ENCODE measurements at regions not wholly inside any gene's neighbourhood (a gene's known extent, or its start where the extent isn't known, plus 50 kb on each side); places are given as distances from the start of the nearest gene placed in this dataset.
"Not testable (repeated sequence)": the region's sequence is repeated elsewhere in the genome, so short reads cannot be mapped to it uniquely, and the experiment has no call there.

DNA sequence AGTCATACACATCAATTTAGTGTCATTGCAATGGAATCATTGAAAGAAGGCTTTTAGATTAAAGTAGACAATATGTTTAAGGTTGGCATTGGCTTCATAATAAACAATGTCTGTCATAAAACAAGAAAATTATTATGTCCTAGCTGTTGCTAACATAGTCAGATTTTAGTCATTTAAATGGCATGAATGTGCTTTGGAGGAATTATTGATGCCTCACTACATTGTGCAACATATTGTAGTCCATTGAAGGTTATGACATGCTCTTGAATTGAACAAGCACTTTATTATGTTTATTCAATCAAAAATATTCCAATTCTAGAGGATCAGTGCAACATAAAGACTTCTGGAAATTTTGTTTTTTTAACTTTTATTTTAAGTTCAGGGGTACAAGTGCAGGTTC, 489.8 kb upstream of the AMOT start:
- DNase-seq (ENCODE audit: low read depth), result no peak

DNA sequence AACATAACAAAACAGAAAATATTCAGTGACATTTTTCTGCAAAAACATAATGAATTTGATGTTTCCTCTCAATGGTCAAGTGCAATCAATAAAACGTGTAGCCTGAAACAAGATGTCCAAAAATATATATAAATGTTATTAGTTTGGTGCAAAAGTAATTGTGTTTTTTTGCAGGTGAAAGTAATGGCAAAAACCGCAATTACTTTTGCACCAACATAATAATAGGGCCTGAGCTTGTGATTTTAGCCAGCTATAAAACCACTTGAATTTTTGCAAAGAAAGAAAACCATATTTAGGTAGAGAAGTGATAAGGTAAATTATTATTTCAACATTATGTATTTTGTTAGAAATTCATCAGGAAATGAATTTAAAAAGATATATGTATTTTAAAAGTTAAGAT, 475.3 kb upstream of the AMOT start:
- DNase-seq (ENCODE audit: low read depth), result no peak

DNA sequence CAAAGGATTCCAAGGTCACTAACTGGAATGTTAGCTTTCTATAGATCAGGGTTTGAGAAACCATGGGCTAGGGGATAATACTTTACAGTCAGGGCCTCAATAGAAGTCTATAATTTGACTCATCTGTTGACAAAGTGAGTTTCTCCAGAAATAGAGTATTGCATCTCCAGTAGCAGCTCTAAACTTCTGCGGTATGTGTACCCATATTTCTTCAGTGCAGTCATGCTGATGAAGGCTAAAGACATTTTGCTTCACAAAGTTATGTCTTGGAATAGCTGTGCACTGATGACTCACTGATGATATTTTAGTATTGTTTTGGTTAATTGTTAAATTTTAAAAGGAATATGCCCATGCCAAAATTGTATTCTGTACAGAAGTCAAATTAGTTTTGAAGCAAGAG, 464.9 kb upstream of the AMOT start:
- peak; percentile 62 for DNase-seq (ENCODE audit: low read depth)

DNA sequence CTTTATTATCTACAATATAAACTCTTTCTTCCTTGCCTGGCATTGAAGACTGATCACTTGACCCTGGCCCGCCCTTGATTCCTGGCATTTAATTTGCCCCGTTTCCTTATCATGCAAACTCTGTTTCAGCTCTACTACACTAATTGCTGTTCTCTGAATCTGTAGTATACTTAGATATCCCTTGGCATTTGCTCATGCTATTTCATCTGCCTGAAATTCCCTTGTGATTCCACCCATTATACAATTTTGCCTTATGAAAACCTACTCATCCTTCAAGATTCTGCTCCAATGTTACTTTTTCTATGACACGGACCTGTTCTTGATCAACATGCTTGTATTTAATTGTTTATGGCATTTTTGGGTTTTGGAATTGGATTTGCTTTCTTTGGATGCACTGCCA, 459.9 kb upstream of the AMOT start:
- no peak for DNase-seq (ENCODE audit: low read depth)

DNA sequence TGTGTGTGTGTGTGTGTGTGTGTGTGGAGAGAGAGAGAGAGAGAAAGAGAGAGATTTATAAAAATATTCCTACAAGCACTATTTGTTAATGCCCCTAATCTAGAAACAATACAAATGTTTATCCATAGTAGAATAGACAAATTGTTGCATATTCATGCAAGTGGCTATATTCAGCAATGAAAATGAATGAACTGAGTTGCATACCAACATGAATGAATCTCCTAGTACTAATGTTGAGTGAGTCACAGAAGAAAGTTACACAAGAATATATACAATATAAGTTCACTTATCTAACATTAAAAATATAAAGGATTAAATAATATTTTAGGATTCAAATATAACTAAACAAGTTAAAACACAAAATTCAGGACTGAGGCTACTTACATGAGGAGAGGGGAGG, 456.8 kb upstream of the AMOT start:
- DNase-seq (ENCODE audit: low read depth), result no peak

DNA sequence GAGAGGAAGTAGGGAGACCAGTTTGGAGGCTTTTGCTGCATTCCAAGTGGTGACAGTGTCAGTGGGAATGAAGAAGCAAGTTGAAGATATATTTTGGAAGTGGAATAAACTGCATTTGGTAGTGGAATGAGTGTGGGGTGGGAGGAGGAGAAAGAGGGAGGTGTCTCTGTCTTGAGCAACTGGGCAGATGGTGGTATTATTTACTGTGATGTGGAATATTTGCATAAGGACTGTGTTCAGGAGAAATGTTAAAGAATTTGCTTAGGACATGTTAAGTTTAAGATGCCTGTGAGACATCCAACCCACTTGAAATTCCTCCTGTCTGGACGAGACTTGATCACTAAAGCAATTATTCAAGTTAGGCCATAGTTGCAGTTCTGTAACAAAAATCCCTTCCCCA, 448.9 kb upstream of the AMOT start:
- DNase-seq (ENCODE audit: low read depth), result no peak

DNA sequence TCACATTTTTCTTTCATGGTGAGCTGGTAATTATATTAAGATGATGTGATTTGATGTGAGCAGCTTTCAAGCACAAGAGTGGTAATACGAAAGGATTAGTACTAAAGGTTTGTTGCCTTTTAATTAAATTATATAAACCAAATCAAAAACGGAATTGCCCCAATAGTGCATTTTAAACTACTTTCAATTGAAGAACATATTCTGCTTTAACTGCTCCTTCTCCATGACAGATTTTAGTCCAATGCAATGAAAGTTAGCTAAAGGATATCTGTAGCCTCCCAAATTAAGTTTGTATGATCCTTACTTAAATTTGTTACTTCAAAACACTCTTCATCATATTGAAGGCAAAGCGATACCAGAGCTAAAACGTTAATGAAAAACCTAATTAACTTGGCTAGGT, 447.1 kb upstream of the AMOT start:
- DNase-seq (ENCODE audit: low read depth), result no peak

DNA sequence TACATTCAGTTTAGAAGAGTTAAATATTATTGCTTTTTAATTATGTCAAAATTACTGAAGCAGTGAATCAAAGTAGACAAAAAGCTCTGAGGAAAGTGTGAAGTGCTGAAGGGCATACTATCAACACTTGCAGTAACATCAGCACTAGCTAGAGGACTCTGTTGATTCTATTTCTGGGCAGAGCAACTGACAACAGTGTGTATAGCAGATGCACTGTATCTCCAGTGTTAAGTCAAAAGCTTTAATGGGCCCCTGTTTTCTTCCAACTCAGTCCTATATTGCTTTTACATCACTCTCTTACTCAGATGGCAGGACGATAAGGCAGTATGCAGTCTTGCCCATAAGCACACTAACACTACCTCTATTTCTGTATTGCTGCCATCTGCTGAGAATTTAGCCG, 435.2 kb upstream of the AMOT start:
- DNase-seq (ENCODE audit: low read depth), result no peak

DNA sequence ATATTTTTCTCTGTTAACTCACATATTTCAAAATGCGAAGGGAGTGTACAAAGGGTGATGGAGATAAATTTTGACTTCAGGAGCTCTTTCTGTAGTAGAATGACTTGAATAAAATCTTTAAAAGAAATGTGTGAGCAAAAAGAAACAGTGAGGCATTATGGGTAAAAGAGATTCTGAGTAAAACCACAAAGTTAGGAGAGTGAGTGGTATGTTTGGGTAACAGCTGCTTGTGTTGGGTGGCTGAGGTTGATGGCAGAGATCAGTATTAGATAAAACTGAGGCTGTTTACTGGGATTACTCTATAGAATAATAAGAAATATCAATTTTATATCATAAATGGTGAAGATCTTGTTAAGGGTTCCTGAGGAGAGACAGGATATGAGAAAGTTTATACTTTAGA, 434.2 kb upstream of the AMOT start:
- no peak for DNase-seq (ENCODE audit: low read depth)

DNA sequence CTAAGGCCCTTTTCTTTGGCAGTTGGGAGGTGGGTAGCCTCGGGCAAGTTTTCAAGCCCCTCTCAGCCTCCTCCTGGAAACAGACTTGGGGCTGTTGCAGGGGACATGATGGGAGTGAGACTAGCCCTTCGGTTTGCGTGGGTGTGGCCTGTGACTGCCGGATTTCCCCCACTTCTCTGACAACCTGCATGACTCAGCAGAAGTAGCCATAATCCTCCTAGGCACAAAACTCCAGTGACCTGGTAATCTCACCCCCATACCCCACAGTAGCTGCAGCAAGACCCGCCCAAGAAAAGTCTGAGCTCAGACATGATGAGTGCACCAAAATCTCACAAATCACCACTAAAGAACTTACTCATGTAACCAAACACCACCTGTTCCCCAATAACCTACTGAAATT, 433.7 kb upstream of the AMOT start:
- no peak for DNase-seq (ENCODE audit: low read depth)

DNA sequence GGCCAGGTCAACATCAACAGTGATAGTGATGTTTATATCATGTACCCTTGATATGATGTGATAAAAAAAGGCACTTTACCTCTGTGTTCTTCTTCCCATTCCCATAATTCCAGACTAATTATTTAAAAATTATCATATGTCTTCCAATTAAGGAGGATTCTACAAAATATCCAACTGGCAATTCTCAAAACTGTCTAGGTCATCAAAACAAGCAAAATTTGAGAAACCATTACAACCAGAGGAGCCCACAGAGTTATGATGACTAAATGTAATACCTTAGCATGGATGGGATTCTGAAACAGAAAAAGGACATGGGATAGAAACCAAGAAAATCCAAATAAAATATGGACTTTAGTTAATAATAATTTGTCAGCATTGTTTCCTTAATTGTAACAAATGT, 428.6 kb upstream of the AMOT start:
- DNase-seq (ENCODE audit: low read depth), result no peak

DNA sequence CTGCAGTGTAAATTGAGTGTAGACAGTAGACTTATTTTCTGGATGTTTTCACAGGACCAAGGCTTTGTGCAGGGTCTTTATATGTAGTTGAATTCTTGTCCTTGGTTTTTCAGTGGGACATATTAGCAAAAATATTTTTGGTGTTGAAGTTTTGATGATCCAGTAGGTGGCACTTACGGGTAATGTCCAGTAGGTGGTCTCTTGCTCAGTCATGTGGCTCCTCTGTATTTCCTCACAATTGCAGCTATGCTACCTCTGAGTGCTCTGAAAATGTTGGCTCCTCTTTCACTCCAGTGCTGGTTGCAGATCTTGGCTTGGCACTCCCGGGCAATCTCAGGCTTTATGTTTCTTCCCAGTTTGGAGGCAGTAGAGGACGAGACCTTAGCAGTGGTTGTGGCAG, 419.8 kb upstream of the AMOT start:
- DNase-seq (ENCODE audit: low read depth), result no peak

DNA sequence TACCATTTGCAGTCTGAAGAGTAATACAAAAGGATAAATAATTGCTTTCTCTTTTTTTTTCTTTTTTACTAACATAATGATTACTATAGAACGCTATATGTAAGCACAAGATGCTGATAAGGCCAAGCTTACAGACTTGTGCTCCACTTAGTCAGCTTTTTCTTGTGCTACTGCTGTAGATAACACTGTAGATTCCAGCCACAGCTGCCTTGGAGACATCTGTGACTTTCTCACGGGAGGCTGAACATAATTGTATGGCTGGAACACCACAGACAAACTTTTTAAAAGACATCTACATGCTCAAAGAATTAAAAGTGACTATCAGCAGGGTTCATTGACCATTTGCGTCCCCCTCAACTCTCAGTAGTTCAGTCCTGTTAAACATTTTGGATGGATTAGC, 381.7 kb upstream of the AMOT start:
- no peak for DNase-seq (ENCODE audit: low read depth)

DNA sequence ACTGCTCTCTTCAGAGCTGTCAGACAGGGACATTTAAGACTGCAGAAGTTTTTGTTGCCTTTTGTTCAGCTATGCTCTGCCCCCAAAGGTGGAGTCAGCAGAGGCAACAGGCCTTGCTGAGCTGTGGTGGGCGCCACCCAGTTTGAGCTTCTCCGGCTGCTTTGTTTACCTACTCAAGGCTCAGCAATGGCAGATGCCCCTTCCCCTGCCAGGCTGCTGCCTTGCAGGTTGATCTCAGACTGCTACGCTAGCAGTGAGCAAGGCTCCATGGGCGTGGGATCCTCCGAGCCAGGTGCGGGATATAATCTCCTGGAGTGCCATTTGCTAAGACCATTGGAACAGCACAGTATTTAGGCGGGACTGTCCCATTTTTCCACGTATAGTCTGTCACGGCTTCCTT, 371.4 kb upstream of the AMOT start:
- no peak for DNase-seq (ENCODE audit: low read depth)

DNA sequence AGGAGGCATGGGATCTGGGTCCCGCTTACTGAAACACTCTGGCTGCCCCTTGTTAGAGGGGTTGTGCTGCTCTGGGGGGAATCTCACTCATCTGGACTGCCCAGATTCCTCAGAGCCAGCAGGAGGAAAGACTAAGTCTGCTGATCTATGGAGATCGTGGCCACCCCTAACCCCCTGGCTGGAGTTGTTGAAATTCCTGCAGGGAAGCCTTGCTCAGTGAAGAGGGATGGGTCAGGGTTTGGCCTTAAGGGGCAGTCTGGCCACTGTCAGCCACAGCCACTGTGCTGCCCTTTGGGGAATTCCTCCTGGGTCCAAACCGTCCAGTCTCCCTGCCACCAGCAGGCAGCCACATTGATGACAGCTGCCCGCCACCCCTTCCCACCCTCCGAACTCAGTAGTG, 362.0 kb upstream of the AMOT start:
- no peak for DNase-seq (ENCODE audit: low read depth)

DNA sequence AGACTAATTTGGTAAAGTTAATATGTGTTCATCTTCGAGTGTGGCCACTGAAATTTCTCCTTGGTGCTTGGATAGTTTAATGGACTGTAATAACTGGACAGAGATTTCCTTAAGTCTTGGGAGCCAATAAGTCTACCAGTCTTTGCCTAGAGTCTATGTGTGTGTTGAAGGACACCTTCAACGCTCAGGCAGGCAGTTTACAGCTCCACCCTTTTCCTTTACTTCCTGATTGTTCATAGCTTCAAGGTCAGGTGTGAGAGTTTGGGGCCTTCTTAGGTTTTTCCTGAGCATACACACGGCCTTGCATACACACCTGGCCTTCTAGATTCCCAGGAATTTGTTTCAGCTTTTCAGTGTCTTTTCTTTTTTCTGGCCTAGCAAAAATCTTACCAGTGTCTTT, 355.3 kb upstream of the AMOT start:
- no peak for DNase-seq (ENCODE audit: low read depth)

DNA sequence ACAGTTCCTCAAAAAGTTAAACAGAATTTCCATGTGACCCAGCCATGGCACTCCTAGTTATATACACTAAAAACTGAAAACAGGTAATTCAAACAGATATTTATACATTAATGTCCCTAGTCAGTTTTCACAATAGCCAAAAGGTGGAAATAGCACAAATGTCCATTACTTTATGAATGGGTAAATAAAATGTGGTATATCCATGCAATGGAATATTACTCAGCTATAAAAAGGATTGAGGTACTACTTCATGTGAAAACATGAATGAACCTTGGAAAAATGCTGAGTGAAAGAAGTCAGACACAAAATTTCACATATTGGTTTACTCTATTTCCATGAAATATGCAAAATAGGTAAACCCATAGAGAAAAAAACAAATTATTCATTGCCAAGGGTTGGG, 351.8 kb upstream of the AMOT start:
- no peak for DNase-seq (ENCODE audit: low read depth)

DNA sequence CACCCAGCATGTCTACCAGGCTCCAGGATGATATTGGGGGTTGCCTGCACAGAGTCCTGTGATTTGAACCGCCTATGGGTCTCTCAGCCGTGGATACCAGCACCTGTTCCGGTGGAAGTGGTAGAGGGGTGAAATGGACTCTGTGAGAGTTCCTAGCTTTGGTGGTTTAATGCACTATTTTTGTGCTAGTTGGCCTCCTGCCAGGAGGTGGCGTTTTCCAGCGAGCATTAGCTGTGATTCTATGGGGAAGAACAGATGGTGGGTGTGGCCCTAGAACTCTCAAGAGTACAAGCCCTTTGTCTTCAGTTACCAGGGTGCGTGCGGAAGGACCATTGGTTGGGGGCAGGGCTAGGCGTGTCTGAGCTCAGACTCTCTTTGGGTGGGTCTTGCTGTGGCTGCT, 316.9 kb upstream of the AMOT start:
- DNase-seq (ENCODE audit: low read depth), result no peak

DNA sequence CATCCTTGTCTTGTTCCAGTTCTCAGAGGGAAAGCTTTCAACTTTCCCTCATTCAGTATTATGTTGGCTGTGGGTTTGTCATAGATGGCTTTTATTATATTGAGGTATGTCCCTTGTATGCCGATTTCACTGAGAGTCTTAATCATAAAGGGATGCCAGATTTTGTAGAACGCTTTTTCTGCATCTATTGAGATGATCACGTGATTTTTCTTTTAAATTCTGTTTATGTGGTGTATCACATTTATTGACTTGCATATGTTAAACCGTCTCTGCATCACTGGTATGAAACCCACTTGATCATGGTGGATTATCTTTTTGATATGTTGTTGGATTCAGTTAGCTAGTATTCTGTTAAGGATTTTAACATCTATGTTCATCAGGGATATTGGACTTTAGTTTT, 313.7 kb upstream of the AMOT start:
- DNase-seq (ENCODE audit: low read depth), result not testable (repeated sequence)

DNA sequence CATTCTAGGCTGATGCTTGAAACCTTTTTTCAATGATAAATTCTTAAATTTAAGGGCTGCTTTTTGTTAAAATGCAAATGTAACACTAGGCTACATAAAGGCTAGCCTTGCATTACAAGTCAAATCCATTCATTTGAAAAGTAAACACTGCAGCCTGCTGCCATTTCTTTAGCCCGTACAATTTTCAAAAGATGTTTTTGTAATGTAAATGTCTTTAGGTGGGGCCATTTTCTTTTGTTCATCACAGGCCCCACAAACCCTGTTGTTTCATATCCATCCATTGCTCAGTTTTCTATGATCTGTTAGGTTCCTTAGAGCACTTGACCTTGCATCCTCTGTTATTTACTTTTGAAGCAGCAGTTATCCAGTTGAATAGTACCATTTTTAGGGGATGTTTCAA, 296.2 kb upstream of the AMOT start:
- no peak for DNase-seq (ENCODE audit: low read depth)

DNA sequence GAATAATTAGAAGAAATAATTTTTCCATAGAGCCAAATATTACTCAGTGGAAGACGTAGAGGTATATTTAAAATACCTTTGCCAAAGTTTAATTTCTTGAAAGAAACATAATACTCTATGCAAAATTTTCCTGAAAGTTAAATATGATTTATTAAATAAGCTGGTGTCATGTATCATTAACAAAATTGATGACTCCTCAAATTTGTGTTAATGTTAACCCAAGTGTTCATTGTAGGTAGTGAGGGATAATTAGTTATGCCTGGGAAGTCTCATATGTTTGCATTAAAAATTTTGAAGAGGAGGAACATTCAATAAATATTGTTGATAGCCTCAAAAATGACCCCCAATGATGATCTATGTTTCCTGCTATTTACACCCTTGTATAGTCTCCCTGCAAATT, 292.7 kb upstream of the AMOT start:
- DNase-seq (ENCODE audit: low read depth), result no peak

DNA sequence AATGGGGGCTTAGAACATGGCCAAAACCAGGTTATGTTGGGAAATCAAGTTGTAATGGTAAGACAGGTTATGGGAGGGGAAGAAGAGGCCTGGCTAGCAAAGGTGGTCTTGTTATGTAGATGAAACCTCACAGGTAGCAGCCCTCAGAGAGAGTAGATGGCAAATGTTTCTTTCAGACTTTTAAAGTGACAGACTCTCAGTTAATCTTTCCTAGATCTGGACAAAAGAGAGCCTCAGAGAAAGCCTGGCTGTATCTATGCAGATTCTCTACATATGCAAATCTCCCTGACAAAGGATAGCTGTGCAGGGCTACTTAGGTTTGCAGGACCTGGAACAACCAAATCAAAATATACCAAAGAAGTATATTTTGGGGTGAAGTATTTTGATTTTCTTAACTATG, 284.1 kb upstream of the AMOT start:
- no peak for DNase-seq (ENCODE audit: low read depth)

DNA sequence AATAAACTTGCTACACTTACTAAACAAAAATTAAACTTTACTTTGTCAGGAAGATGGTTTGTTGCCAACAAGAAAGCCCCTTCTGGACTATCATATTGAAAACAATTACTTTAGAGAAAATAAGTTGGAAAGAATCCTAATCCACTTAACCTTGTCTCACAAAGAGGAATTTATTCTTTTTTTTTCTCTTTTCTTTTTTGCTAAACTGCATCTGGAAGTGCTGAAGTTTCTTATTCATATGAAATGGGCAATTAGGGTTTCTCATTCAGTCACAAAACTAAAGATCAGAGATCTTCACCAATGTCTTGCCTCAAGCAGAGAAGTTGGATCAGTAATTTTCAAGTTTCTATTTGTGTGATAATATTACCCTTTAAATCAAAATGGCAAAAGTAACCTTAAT, 234.9 kb upstream of the AMOT start:
- DNase-seq (ENCODE audit: low read depth), result no peak

DNA sequence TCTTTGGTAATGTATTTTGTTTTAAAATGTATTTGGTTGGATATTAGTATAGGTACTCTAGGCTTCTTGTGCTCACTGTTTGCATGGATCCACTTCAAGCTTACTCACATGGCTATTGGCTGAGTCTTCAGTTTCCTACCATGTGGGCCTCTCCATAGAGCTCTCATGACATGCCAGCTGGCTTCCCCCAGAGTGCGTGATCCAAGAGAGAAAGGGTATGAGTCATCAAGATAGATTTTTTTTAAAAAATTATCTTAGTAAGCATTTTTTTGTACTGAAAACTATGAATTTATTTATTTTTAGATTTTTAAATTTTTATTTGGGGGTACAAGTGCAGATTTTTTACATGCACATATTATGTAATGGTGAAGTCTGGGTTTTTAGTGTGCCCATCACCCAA, 219.1 kb upstream of the AMOT start:
- DNase-seq (ENCODE audit: low read depth), result no peak

DNA sequence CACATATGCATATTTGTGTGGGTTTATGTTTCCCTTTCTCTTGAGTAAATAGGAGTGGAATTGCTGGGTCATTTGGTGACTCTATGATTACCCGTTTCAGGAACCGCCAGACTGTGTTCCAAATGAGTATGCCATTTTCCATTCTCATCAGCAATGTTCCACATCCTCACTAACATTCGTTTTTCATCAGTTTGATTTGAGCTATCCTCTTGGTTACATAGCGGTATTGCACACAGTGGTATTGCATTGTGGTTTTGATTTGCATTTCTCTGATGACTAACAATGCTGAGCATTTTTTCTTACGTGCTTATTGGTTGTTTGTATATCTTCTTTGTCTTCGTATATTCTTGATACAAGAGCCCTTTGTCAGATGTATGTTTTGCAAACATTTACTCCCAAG, 218.0 kb upstream of the AMOT start:
- no peak for DNase-seq (ENCODE audit: low read depth)

DNA sequence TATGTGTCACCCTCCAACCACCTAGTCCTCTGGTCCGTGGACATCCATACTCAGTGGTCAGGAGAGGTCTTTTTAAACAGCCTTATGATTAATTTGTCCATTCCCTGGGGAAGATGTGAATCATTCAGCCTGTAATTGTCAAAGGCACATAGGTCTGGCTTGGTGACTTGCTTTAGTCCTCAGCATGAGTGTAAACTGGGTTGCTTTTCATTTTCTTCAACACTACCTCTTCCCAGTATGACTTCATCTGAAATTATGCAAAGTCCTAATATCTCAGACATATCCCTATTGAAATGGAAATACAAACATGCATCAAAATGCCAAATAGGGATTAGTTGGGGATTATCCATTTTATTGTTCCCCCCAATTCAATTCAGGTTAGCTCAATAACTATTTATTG, 208.3 kb upstream of the AMOT start:
- no peak for DNase-seq (ENCODE audit: low read depth)
